NCI-H69 (cell line): ENCODE measurements at regions not wholly inside any gene's neighbourhood (a gene's known extent, or its start where the extent isn't known, plus 50 kb on each side); places are given as distances from the start of the nearest gene placed in this dataset.
"Not testable (repeated sequence)": the region's sequence is repeated elsewhere in the genome, so short reads cannot be mapped to it uniquely, and the experiment has no call there.

Source experiments
- DNase-seq: peaks from one replicate; lab custom pipeline; 2025; lab: John Stamatoyannopoulos, UW

DNA sequence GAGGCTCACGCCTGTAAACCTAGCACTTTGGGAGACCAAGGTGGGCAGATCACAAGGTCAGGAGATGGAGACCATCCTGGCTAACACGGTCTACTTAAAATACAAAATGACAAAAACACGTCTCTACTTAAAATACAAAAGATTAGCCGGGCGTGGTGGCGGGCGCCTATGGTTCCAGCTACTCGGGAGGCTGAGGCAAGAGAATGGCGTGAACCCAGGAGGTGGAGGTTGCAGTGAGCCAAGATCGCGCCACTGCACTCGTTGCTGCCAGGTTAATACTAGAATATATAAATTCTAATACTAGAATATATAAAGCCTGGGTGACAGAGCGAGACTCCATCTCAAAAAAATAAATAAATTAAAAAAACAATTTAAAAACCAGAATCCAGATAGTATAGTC lies 588.7 kb upstream of the CDH7 start:
- DNase-seq = not testable (repeated sequence)

DNA sequence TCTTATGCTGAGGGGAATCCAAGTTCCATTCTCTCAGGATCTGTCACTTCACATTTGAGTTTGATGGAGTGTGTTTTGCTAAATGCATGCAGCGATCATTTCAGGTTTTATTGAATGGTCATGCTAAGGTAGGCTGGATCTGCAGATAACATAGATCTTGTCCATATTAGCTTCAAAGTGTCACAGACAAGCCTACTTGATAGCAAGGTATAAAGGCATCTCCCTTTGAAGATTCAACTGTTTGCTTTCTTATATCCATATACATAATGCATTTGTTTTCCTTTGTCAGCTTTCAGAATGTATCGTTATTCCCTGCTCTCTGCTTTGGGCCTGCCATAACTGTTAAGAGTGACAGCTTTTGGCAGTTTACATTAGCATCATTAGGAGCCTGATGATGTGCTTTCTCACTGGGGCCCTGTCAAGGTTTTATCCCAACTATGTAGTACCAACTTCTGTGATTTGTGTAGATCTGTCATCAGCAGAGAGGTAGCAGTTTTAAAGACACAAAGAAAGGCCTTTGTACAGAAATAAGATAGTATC lies 604.3 kb upstream of the CDH7 start:
- DNase-seq = peak; percentile 61

DNA sequence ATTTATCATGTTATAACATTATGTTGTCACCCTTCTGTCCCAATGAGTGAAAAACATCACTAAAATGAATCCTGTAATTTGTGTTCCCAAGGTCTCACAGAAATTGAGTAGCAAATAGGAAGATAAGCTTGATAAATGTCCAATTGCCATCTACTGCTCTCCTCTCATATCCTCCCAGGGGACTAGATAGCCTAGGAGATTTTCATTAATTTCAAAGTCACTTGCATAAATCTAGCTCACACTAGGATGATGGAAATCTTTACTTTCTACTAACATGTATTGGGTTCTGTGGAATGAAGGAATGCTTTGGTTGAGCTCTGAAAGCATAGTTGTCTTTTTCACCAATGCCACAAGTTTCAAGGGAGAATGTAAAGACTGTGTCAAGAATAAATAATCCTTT lies 605.5 kb upstream of the CDH7 start:
- DNase-seq = no peak

DNA sequence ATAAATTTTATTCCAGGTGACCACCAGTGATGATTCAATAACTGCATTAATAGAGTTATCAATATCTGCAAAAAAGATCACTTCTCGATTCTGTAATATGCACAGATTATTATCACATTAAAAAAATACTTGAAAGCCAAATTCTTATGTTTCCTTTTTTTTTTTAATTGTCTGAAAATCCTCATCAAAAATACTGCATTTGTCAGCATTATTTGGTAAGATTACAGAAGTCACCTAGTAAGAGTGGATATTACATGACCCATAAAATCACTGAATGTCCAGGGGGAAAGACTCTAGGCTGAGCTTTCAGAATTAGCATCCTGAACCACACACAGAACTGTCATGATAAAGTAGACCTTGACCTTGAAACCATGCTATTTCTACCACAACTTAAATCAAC lies 617.2 kb upstream of the CDH7 start:
- no peak for DNase-seq

DNA sequence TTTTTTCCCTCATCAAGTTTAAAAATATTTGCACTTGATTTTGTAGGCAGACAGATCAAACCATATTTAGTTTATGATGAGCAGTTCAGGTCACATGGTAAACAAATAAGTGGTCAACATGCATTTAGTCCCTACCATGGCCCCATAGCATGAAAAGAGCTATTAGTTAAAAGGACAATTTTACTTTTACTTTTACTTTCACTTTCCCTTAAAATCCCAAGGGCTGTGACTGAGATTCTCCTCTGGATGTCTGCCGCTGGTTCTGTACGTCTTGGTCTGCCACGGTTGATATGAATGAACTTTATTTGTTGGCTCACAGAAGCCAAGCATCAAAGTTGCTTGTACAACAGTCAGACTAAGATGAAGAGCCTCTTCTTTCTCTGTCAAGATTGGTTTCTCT lies 626.2 kb upstream of the CDH7 start:
- no peak for DNase-seq

DNA sequence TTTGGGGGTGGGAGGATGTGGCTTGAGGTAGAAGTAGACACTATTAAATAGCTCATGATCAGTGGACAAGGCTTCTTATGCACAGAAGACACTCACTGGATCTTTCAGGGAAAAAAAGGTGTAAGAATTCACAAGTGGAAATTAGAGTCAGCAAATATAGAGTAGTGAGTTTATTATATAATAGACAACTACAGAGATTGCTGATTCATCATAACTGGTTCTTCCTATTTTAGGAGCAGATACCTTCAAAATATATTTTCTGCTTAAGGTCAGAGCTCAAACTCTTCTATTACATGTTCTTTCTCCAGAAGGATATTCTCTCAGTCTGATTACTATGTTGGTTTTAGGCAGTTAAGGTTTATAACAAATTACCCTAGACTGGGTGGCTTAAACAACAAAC lies 646.9 kb upstream of the CDH7 start:
- no peak for DNase-seq

DNA sequence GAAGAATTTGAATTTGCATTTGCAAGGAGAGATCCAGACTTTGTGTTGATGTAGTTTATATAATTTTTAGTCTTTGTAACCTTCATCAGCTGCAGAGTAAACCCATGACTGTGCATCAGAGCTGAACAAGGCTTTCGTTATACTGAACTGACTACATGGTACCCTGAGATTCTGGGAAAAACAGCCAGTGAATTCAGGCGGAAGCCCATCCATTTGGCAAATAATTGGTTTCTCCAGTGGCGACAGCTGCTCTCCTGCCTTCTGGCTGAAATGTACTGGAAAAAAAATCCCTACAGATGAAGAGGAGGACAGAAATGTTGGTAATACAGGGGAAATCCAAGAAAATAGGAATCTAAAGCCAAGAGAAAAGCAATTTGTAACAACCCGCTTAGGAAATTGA lies 657.5 kb upstream of the CDH7 start:
- peak; percentile 34 for DNase-seq

DNA sequence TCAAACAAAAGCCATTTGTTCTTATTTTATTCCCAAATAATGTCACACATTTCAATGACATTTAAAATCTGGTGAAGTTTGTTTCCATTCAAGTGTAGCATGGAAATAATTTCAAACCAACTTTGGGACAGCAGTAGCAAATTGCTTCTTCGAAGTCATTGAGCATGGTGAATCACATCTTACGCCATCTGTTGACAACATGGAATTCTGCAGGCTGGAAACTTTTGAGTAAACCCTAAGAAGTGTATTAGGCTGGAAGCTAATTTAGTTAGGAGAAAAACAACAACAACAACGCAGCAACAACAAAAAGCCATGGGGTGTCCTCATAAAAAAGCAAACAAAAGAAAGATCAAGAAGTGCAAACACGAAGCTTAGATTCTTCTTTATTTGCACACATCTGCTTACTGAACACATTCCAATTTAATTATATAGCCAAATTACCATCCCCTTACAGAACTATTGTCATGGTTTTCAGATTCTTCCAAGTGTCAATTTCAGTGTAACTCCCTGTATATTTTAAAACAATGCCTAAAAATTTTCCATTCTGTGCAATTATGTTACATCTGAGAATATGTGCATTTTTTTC lies 659.0 kb upstream of the CDH7 start:
- peak; percentile 86 for DNase-seq

DNA sequence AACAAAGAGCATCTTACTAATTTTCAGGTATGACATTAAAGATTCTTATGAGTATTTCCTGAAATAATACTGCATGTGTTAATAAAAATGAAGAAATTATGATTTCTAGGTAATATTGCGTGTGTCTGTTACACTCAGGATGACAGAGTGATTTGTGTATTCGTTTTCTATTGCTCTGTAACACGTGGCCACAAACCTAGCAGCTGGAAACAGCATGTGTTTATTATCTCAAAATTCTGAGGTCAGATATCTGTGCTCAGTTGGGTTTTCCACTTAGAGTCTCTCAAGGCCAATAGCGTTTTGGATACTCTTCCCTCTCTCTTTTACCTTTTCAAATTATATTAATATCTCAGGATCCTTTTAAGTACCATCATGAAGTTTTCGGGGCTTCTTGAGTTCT lies 667.9 kb upstream of the CDH7 start:
- no peak for DNase-seq

DNA sequence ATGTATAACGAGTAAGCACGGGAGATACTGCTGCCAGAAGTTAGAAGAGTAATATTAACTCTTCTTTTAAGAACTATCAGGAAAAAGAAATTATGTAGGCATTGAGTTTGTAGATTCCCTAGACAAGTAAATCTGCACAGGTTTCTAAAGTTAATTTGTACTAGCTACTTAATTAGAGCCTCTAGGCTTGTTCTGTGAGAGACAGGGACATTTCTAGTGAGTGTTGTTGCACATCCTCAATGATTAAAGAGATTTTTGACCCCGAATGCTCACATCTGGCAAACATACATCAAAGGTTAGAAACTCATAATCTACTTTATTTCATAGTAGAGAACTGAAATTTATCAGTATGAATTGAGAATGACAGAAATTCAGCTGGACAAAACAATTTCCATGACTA lies 669.0 kb upstream of the CDH7 start:
- DNase-seq = no peak

DNA sequence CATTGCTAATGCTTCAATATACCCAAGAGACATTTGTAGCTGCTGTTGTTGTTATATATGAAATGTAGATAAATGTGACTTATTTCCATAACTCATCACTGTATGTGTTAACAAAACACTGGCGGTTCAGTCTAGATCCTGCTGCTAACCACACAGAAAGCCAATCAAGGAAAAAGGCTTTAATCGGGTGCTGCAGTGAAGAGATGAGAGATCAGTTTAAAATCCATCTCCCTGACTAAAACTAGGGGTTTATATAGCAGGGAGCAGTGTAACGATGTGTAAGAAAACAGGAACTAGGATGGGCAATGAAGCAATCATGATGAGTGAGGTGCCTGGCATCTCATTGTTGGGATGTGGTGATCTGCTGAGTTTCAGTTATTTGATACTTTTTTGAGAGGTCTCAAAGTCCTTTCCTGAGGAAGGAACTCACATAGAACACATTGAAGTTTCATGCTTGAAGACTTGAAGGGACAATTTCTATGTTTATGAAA lies 677.7 kb upstream of the CDH7 start:
- peak; percentile 54 for DNase-seq

DNA sequence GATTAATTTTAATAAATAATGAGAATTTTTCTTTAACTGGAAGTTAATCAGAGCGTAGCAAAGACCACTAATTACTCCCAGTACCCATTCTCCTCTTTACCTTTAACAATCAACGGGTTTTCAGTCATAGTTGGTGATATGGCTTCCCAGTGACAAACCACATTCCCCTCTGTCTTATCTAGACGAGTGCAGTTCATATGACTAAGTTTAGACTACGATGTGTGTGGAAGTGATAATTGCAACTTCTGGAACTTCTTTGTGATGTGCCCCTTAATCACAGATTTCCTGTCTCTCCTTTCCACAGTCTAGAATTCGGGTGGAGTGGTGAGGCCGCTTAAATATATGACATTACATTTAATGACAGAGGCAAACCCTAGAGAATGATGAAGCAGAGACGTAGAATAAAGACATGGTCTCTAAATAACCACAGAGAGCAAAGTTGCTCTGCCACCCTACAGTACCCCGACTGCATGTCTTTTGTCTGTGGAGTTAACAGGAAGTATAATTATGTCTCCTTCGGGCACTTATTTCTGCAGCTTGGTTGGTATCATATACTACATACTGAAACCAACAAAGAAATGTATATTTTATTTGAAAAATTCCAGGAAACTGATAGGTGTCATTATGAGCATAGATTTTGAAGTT lies 693.3 kb upstream of the CDH7 start:
- DNase-seq = peak; percentile 58

DNA sequence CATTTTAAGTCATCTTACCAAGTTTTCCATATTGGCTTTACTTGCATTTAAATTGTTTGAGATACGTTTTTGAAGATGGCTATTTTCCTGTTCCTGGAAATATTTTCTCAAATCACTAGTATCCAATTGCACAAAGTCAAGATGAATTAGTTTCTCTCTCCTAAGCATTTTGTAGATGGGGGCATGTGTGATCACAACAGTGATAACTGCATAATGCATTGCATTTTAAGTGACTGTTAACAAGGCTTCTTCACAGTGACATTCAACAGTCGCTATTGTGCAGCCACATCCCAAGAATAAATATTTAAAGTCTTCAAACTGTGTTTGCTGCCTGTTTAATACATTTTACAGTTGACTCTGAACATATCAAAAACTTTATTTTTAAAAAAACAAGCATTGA lies 694.2 kb upstream of the CDH7 start:
- DNase-seq = no peak

DNA sequence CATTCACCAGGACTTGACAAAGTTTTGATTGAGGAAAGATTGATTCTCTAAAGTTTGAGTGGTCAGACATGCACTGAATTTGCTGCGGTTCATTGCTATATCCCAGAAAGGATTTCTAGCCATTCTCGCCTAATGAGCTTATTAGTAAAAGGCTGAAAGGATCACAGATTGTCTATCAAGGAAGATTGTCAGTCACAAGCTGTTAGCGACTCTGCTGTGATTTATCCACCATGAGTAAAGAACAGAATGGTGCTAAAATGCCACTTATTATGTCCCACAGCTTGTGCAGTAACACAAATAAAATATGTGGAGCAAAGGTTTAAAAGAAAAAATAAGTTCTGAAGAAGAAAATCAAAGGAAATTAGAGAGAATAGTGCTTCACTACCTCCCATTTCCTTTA lies 701.2 kb upstream of the CDH7 start:
- DNase-seq = no peak

DNA sequence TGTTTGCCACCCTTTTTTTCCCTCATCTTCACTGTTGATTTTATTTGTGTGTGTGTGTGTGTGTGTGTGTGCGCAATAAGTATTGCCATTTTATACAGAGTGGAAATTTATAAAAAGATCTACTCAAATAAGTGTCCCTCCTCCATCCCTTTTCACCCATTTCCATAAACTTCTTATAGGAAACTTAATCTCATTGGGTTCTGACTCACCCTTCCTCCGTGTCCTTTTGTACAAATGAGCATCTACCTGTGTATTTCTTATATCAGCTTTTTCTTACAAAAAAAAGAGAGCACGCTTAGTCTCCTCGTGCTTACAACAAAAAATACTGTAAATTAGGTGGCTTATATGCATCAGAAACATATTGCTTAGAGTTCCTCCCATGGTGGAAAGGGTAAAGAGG lies 711.2 kb upstream of the CDH7 start:
- DNase-seq = no peak

DNA sequence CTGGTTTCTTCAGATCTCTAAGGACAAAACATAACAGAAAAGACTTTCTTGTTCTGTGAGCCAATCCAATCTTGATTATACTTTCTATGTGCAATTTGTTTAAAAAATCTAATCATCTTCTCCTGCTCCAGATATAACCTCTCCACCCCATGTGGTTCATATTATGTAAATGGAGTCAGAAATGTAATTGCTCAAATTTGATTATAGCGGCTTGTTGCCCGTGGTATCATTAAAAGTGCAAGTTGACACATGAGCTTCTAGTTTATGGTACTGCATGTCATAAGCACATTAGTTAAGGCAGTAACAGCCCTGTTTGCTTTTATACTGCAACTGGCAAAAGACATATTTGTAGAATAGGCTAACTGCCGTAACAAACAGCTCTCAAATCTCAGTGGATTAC lies 715.1 kb upstream of the CDH7 start:
- peak; percentile 59 for DNase-seq

DNA sequence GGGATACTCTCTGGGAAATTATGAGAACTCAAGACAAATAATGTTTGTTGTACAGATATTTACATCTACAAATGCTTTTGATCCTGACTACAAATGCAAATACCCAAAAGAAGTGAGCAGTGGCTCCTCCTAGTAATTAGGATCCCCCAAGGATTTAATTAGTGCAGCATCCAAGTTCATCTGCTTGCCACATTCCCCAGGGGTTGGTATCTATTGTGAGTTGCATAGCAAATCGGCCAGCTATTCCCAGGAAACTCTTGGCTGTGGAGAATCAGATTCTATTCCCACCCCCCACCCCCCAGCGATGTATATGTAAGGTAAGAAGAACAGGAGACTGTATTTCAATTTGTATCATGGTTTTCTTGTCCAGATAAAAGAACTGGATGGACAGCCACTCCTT lies 725.1 kb upstream of the CDH7 start:
- peak; percentile 99 for DNase-seq

DNA sequence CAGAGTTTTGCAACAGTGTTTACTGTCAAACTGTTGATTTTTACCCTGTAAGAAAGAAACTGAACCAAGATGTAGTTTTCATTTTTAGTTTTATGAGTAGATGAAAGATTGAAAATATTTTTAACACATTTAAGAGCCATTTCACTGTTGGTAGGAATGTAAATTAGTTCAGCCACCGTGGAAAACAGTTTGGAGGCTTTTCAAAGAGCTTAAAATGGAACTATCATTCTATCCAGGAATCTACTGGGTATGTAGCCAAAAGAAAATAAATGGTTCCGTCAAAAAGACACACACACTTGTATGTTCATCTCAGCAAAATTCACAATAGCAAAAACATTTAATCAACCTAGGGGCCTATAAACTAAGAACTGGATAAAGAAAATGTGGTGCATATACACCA lies 729.8 kb upstream of the CDH7 start:
- no peak for DNase-seq

DNA sequence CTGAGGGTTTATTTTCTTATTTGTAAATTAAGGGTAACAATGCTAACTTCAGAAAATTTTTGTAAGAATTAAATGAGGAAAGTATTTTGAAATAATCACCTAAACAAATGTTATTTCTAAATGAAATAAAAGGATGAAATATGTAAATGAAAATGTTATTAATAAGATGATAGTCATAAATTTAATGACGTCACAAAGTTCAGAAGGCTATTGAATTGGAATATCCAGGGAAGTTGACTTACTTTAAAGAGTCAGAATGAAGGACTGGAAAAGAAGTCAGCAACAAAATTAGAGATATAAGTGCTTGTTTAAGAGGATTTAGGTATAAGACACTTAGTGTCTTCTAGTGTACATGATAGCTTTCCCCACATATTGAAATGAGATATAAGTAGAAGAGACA lies 732.6 kb upstream of the CDH7 start:
- no peak for DNase-seq

DNA sequence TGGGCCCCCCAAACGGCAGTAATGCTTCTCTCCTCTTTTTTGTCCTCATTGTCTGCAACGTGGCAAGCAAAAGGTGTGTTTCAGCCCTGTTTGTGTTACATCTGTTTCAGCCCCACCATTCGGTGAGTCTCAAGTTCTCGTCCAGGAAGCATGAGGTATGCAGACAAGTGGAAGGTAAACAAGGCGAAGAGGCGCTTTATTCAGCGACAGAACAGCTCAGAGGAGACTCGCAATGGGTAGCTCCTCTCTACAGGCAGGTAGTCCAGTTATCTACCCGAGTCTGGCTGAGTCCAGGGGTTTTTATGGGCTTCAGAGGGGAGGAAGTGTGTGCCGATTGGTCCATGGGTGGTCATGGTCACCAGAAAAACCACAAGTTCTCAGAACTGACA lies 733.4 kb upstream of the CDH7 start:
- DNase-seq = no peak

DNA sequence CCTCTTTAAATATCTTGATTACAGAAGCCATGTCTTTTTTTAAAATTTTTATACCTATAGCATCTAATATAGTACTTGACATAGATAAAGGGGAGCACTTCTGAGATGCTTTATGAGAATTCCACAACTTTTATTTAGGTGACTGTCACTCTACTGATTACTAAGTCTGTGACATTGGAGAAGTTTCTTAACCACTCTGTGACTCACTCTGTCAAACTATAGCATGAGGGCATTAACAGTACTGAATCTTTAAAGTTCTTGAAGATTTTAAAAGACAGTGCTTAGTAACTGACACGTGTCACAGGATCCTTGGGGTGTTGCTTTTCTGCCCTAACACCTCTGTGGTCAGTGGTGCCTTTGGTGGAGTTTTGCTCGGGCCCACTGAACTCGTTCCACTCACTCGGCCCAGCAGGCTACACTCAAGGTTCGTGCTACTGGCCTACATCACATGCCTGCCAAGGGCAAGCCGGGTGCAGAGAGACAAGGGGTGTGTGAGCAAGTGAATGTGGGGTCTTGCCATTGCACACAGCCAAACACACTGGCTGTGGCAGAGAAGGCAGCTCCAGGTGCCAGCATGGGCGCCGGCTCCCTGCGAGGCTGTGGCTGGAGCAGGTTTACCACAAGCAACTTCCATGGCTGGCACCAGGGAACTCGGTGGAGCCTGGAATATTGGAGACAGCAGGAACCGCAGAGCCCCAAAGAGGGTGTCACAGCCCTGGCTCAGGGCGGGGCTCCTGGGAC lies 734.0 kb upstream of the CDH7 start:
- DNase-seq = no peak

DNA sequence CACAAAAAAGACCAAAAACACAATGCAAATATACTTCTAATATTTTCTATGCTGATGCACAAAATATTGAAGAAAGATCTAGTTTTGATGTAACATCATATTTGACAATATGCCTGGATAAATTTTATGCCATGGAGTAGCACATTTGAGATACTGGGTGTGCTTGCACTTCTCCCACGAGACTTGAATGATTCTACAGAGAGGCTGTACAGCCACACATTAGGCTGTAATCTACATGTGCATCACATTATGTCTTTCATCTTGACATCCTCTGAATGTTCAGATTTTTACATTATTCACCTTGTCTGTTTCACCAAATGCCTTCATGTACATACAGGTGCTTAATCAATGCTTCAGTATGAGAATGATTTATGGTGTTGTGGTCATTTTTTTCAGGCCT lies 756.4 kb upstream of the CDH7 start:
- DNase-seq = peak; percentile 53

DNA sequence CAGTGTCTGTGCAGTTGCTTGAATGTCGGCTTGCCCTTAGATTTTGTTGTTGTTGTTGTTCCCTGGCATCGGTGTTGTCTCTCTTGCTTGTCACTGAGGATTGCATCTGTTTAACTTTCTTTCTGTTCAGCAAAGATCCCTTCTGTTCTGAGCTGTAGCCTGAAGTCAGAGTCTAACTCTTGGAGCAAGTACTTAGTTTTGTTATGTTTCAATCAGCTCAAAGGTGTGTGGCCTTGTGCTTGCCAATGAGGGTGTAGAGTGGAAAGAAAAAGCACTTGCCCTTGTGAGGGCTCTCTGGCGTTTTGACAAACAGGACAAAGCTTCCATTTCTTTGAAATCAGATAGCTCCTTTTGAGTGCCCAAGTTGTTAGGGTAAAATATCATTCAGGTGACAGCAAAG lies 757.1 kb upstream of the CDH7 start:
- no peak for DNase-seq
